Umbilical cord (tissue), 1 donor: ENCODE measurements at regions not wholly inside any gene's neighbourhood (a gene's known extent, or its start where the extent isn't known, plus 50 kb on each side); places are given as distances from the start of the nearest gene placed in this dataset.
"Not testable (repeated sequence)": the region's sequence is repeated elsewhere in the genome, so short reads cannot be mapped to it uniquely, and the experiment has no call there.

Experiments used
- DNase-seq: peaks from one replicate; pipeline ENCODE4 v3.0.0-alpha.2; 2015; ENCODE audit warnings: low spot score

DNA sequence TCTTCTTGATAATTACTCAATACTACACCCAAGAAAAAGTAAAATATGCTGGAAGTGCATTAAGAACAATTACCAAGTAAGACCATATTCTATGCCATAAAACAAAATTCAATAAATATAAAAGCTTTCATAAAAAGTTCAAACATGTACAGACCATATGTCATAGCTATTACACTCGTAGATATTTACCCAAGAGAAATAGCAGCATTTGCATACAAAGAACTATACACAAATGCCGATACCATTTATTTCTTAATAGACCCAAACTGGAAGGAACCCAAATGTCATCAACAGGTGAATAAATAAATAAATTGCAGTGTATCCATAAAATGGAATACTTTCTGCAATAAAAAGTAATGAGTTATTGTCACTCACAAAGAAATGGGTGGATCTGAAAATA lies 78.3 kb upstream of the SLC16A7 start:
- DNase-seq = no peak

DNA sequence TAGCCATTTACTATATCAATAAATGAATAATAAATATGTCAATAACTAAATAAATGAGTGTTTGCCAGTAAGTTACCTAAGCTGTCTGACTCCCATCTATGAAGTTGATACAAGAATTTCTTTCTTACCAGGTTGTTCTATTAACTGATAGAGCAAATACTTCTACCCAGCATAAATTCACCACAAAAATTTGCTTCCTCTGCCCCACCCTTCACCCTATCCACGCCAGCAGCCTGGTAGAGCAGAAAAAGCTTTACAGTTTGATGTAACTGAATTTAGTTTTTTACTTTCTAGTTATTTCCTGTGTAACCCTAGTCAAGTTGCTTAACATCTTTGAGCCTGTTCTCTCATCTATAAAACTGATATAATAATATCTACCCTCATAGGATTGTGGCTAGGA lies 94.9 kb upstream of the SLC16A7 start:
- no peak for DNase-seq

- no peak for DNase-seq
Observed at GRCh38 chr12:59500335-59500734, 95.5 kb upstream of the SLC16A7 start.

- no peak for DNase-seq
Observed at GRCh38 chr12:59499774-59500173, 96.1 kb upstream of the SLC16A7 start.

DNA sequence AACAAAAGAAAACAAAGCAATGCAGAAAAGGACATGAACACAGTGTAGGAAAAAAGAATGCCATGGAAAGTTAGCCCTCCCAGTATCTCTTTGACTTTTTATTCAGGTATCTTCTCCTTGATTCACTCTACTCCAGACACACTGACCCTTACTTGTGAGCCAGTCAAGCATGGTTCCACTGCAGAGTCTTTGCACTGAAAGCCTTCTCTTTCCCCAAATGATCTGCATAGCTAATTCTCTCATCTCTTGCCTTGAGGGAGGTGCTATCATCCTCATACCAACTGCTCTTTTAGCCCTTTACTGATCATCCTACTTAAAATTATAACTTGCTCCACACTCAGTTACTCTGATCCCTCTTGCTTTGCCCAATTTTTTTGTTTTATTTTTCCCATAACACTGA lies 101.2 kb upstream of the SLC16A7 start:
- DNase-seq = no peak

DNA sequence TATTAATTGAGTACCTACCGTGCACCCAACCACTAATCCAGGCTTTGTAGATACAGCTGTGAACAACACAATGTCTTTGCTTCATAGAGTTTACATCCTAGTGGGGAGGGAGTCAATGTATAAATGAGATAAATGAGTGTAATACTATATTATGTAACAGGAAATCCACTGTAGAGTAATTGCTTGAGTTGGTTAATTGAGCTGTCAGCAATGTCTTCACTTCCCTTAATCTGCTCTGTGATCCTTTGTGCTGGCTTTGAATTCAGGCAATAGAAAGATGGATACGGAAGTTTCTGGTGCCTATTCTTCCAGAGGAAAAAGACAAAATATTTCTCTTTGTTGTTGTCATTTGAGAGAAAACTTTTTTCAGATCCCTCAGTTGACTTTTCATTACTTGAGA lies 104.0 kb upstream of the SLC16A7 start:
- no peak for DNase-seq

DNA sequence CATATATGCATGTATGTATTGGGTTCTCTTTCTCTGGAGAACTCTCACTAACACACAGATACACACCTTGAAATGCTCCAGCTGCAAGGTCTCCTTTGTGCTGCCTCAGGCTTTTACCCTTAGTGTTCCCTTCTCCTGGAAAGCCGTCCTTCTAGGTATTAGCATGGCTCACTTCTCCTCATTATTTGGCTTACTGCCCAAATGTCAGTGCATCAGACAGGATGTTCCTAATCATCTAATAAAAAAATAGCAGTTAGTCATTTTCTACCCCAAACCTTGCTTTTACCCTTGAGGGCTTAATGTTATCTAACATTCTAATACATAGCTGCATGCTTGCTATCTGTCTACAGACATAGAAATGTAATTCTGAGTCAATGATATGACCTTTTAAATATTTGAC lies 109.0 kb upstream of the SLC16A7 start:
- no peak for DNase-seq

DNA sequence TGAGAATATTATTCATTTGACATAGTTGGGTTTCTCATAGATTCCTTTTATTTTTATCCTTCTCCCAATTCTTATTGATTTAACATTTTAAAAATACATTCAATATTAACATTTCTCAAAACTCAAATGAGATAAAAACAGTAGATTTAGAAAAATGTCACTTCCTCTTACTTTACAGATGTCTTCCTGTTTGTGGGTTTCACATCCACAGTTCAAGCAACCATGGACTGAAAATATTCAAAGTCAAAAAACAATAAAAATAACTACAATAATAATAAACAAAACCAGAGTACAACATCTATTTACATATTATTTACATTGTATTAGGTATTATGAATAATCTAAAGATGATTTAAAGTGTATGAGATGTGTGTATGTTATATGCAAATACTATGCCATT lies 111.3 kb upstream of the SLC16A7 start:
- no peak for DNase-seq

DNA sequence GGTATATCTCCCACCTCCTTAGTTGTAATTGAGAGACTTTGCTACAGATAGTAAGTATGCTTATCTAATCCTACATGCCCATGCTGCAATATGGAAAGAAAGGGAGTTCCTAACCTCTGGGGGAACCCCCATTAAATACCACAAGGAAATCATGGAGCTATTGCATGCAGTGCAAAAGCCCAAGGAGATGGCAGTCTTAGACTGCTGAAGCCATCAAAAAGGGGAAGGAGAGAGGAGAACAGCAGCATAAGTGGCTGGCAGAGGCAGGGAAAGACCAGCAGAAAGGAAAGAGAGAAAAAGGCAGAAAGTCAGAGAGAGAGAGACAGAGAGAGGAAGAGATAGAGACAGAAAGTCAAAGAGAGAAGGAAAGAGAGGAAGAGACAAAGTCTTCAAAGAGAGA lies 121.6 kb upstream of the SLC16A7 start:
- DNase-seq = not testable (repeated sequence)

DNA sequence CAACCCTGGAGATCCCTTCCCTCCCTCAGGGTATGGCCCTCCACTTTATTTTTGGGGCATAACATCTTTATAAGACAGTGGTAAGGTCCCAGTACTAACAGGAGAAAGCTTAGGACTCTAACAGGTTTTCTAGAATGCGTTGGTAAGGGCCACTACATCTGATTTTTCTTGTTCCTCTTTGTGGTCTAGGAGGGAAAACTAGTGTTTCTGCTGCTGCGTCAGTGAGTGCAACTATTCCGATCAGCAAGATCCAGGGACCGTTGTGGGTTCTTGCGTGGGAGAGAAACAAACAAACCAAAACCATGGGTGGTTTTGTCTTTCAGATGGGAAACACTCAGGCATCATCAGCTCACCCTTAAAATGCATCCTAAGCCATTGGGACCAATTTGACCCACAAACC lies 123.6 kb upstream of the SLC16A7 start:
- no peak for DNase-seq

DNA sequence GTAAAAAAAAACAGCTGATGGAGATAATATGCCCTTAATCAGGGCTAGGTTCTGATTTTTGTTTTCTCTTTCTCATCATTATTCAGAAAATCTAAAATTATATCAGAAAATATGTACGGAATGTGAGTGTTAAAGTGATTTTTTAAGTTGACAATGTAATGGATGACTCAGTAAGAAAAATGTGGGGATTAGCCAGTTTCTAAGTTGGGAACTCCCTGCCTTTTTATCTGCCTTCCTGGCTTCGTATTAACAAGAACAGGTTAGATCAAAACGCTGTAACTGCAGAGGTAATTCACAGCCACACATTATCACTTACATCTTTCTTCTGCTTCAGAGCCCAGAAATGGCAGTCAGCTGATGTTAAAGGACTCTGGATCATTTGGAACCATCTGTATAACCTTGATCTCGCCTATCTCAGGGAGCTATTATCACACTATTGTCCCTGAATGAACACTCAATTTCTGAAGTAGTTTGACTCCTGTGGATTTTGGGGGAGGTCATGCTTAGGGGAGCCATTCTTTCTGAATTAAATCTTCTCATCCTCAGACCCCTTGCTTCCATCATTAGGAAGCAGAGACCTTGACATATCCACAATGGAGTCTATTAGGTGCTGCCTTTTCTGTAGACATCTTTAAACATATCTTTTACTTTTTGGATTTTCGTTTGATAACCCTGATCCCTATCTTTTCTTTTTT lies 135.7 kb upstream of the SLC16A7 start:
- DNase-seq = peak; percentile 12

DNA sequence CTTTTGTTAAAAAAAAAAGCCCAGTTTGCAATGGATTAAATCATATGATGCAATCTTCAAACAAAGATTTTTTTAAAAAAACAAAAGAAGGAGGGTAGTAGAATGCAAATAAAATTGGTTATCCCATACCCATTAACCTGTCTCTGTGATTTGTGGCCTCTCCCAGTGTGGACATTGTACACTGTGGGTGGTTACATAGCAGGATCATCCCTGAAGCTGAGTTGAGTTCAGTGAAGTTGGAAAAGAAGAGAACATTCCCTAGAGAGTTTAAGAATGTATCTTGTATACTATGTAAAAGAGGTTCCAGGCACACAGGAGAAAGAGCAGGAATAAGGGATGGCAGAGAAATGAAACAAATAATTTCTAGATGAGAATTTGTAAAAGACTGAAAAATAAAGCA lies 142.4 kb upstream of the SLC16A7 start:
- DNase-seq = no peak

DNA sequence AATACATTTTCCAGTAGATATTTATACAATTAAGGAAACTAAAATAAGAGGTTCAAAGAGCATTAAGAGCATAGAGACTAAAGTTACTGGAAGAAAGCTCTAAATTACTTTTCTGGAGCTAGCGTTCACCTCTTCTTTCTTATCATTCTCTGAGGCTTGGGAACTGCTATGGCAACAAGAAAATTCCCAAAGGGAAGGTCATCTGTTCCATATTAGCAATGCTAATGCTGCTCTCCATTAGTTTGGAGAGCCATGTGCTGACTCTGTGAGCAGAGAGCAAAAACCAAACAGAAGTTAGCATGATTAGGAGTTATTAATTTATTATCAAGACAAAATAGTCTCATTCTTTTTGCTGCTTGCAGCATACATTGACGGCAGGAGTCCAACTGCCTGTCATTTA lies 143.1 kb upstream of the SLC16A7 start:
- DNase-seq = peak; percentile 25

- no peak for DNase-seq
Observed at GRCh38 chr12:59452259-59452658, 143.6 kb upstream of the SLC16A7 start.

DNA sequence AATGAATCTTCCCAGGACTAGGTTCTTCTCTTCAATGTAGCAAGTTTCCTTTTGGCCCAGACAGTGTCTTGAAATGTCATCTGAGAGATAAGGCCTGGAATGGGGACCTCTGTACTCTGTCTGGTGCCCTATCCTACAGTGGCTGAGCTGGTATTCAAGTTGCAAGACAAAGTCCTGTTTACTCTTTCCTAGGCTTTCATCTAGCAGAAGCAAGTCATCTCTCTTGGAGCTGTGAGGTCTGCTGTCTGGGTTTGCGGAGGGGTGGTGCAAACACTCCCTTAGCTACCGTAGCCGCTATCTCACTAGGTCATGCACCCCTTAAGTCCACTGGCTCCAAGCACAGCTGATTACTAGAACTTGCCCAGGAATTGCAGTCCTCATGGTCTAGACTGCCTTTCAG lies 149.7 kb upstream of the SLC16A7 start:
- no peak for DNase-seq

- DNase-seq = no peak
Observed at GRCh38 chr12:59444932-59445331, 150.9 kb upstream of the SLC16A7 start.

- no peak for DNase-seq
Observed at GRCh38 chr12:59432057-59432456, 163.8 kb upstream of the SLC16A7 start.

DNA sequence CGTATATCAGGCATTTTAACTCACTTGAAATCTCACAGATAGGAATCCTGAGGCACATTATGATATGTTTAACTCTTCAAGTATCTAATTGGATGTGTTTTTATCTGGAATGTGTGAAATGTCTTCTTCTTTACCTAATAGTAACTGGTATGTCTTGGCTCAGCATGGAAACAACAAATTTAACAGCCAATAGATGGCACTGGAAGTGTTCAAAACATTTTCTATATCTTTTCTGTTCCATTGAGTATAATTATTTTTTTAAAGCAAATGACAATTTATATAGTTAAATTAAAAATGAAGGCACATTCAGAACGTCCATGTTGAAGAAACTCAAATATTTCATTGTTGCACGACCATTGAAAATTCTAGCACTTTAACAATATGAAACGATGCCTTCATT lies 164.6 kb upstream of the SLC16A7 start:
- DNase-seq = peak; percentile 10

GRCh38 chr12:59429766-59430165 lies 166.1 kb upstream of the SLC16A7 start:
- DNase-seq = no peak

DNA sequence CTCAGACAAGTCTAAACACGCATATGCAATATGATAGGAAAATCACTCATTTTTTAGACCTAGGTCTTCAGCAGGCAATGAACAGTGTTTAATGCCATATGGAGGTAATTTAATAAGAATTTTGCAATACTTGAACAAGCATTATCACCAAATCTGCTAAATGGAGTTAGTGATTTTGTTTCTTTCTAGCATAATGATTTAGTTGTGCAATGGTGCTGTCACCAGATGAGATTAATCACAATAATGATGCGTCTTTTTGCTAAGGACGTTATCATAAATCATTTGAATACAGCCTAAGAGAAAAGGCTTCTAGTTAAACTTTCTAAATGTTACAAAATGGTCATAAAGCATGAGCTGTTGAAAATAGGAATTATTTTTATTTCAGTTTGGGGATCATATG lies 170.0 kb upstream of the SLC16A7 start:
- no peak for DNase-seq

DNA sequence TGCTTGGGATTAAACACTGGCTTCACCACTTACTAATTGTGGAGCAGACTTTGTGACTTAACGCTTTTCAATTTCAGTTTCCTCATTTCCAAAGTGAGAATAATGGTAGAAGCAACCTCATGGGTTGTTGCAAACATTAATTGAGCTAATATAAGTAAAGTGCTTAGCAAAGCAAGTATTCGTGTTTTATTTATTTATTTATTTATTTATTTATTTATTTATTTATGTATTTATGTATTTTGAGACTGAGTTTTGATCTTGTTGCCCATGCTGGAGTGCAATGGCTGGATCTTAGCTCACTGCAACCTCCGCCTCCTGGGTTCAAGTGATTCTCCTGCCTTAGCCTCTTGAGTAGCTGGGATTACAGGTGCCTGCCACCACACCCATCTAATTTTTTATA lies 171.2 kb upstream of the SLC16A7 start:
- not testable (repeated sequence) for DNase-seq

GRCh38 chr12:59414051-59414450 lies 181.8 kb upstream of the SLC16A7 start:
- DNase-seq = no peak

DNA sequence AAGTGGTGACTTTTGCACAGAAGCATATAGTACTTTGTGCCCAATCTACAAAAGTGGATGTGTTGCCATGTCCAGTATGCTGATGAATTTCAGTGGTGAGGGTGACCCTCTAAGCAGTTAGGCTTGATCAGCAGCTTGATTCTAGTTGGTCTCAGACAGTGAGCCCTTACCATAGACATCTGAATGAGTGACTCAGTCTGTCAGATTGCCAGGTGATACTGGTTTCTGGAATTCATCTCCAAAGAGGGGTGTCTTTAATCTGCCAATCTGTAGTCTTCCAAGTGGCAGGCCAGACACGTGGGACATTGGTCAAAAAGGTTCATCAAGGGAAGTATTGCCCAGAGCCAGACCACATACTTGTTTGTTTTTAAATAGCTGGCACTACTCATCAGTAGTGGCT lies 187.4 kb upstream of the SLC16A7 start:
- DNase-seq = no peak

GRCh38 chr12:59407799-59408198 lies 188.0 kb upstream of the SLC16A7 start:
- DNase-seq = no peak
